Left renal cortex interstitium (tissue), 4 donors: ENCODE measurements at regions not wholly inside any gene's neighbourhood (a gene's known extent, or its start where the extent isn't known, plus 50 kb on each side); places are given as distances from the start of the nearest gene placed in this dataset.
"Not testable (repeated sequence)": the region's sequence is repeated elsewhere in the genome, so short reads cannot be mapped to it uniquely, and the experiment has no call there.

Experiments used
- DNase-seq, 4 donors: peaks; one replicate each; pipeline ENCODE4 v3.0.0-alpha.2; 2013; ENCODE audit warnings: low read depth in 4 of 4, low spot score in 2 of 4, missing footprints in 1 of 4

- DNase-seq, result no peak
Observed at GRCh38 chr2:72032481-72033041, 115.1 kb downstream of the CYP26B1 start.

- DNase-seq, result no peak
Observed at GRCh38 chr2:72031346-72032110, 116.1 kb downstream of the CYP26B1 start.

- no peak for DNase-seq
Observed at GRCh38 chr2:72028996-72029395, 118.7 kb downstream of the CYP26B1 start.

GRCh38 chr2:72028351-72028995, 119.2 kb downstream of the CYP26B1 start:
- DNase-seq, result no peak

- no peak for DNase-seq
Observed at GRCh38 chr2:72027426-72028161, 120.1 kb downstream of the CYP26B1 start.

GRCh38 chr2:72026819-72027425, 120.7 kb downstream of the CYP26B1 start:
- DNase-seq, result no peak

GRCh38 chr2:72024451-72025175, 123.0 kb downstream of the CYP26B1 start:
- DNase-seq, result no peak

- no peak for DNase-seq
Observed at GRCh38 chr2:72023678-72024390, 123.8 kb downstream of the CYP26B1 start.

GRCh38 chr2:72021371-72021770, 126.3 kb downstream of the CYP26B1 start:
- not testable (repeated sequence) for DNase-seq

GRCh38 chr2:72015266-72015665, 132.4 kb downstream of the CYP26B1 start:
- no peak for DNase-seq

GRCh38 chr2:72014831-72015230, 132.8 kb downstream of the CYP26B1 start:
- no peak for DNase-seq

GRCh38 chr2:72013726-72014125, 133.9 kb downstream of the CYP26B1 start:
- no peak for DNase-seq

GRCh38 chr2:72012886-72013574, 134.6 kb downstream of the CYP26B1 start:
- no peak for DNase-seq

- no peak for DNase-seq
Observed at GRCh38 chr2:72011791-72012190, 135.9 kb downstream of the CYP26B1 start.

GRCh38 chr2:72011370-72011689, 136.3 kb downstream of the CYP26B1 start:
- no peak for DNase-seq

GRCh38 chr2:72010647-72011369, 136.9 kb downstream of the CYP26B1 start:
- no peak for DNase-seq

- DNase-seq, result no peak
Observed at GRCh38 chr2:72008608-72009007, 139.1 kb downstream of the CYP26B1 start.

GRCh38 chr2:72007402-72007801, 140.3 kb downstream of the CYP26B1 start:
- DNase-seq, result no peak
